DMS53 (cell line): ENCODE measurements at regions not wholly inside any gene's neighbourhood (a gene's known extent, or its start where the extent isn't known, plus 50 kb on each side); places are given as distances from the start of the nearest gene placed in this dataset.

Experiments used
- DNase-seq: peaks from one replicate; lab custom pipeline; 2025; lab: John Stamatoyannopoulos, UW

DNA sequence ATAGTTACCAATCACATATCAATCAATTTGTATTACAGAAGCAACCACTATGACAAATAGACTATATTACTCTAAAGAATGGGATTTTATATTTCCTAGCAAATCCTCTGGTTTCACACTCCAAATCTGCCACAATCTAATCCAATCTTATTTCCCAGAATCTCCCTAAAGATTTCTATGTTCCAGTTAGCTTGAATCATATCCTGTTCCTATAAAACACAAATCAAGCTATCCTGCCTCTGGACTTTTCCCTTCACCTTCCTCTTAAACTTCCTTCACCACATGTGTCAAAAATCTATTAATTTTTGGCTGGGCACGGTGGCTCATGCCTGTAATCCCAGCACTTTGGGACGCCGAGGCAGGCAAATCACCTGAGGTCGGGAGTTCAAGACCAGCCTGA lies 50.0 kb downstream of the PIK3C2A start:
- DNase-seq, result no peak

- DNase-seq, result no peak
Measured at GRCh38 chr11:17156283-17156682, 51.5 kb downstream of the PIK3C2A start.

GRCh38 chr11:17154409-17155159 lies 53.2 kb downstream of the PIK3C2A start:
- no peak for DNase-seq

DNA sequence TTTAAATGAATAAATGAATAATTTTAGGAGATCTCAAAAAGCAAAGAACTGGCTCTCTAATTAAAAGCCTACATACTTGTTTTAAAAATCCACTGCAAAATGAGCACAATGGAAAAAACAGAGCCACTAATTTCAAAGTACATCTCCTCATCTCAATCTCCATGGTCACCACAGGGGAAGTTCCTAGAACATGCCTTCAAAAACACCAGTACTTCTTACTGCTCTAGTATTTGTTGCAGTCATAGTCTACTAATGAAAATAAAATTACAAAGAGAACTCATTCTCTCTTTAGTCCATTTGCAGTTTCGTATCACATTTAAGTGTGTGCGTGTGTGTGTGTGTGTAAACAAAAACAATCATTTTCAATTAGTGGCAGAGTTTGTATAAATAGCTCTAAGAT lies 54.0 kb downstream of the PIK3C2A start:
- no peak for DNase-seq

- no peak for DNase-seq
Measured at GRCh38 chr11:17152306-17152705, 55.5 kb downstream of the PIK3C2A start.

GRCh38 chr11:17150521-17150920 lies 57.3 kb downstream of the PIK3C2A start:
- DNase-seq, result no peak

GRCh38 chr11:17148536-17148935 lies 59.2 kb downstream of the PIK3C2A start:
- no peak for DNase-seq

DNA sequence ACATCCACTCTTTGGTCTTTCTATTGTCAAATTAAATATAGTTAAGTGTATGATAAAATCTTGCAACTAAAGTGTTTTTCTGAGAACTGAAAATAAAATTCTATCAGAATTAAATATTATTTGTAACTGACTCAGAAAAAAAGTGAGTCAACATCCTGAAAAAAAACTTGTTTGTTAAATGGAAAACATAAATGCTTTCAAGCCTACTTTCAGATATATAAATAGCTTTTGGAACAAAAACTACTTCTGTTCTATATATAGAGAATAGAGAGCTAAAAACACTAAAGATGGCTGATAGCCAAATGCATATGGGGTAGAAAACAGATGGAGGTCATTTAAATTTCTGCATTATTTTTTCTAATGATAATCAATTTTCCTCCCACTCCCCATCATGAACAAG lies 61.8 kb downstream of the PIK3C2A start:
- DNase-seq, result no peak

- DNase-seq, result no peak
Measured at GRCh38 chr11:17142450-17142849, 65.0 kb upstream of the RPS13 start.

DNA sequence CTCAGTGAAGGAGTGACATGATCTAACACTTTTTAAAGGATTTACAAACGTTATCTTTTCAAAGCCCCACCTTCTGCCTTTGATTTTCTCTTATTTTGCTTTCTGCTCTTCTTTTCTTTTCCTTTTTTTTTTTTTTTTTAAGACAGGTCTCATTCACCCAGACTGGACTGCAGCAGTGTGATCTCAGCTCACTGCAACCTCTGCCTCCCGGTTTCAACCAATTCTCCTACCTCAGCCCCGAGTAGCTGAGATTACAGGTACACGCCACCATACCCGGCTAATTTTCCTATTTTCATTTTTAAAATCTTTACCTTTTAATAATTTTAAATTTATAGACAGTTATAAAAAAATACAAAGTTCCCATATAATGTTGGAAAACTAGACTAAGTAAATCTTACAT lies 63.7 kb upstream of the RPS13 start:
- DNase-seq, result no peak

DNA sequence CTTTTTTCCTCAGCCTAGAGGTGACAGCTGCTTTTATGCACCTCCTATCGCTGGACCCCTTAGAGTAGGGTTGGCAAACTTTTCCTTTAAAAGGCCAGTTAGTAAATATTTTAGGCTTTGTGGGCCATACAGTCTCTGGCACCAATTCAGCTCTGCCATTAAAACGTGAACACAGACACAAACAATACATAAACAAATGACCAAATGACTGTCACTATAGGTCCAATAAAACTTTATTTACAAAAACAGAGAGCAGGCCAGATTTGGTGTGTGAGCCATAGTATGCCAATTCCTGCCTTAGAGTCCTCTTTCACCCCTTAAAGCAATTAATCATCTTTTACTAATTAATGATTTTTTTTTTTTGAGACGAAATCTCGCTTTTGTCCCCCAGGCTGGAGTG lies 61.1 kb upstream of the RPS13 start:
- no peak for DNase-seq

DNA sequence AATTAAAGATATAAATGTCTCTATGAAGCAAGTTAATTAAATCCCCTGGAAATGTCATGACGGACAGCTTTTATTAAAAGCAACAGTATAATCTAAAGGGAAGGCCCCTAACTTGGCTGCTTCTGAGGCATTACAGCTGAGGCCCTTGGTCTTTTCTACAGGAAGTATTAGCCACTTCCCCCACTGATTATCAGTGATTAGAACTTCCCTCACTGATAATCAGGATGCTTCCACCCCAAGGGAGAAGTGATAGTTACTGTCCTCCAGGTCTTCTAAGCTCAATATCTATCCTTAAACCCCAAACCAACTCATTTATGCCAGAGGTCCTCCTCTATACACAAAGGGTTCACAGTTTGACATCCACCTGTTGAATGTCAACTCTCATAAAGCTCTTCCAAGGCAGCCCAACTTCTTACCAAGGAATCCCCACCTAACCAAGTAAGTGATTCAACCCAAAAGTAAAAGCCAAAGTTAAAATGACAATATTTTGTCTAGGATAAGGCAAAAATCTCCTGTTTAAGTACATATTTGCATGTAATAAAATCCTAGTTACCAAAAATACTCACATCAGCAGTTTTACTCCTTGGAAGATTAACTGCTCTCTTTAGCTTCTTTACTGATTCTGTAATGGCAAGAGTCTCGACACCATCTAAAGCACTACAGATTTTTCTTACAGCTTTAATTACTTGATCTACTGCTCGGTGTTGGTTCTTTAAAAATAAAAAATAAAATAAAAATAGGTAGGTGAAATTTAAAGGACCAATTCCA lies 58.6 kb upstream of the RPS13 start:
- no peak for DNase-seq

DNA sequence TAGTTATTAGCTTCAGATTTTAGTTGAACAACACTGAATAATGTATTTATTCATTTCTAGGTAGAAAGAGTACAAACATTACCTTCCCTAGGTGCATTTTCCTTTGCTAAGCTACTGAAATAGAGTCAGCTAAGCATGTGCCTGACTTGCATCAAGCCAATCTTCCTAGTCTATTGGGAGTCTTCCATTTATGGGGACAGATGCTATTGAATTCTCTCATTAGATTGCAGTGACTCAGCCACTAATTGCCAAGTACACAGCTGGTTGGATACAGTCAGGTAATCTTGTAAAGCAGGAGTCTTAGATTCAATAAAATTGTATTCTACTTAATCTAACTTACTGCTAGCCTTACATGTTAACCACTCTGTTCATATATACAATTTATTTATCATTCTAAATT lies 55.2 kb upstream of the RPS13 start:
- no peak for DNase-seq

- peak; percentile 4 for DNase-seq
Measured at GRCh38 chr11:17129003-17129402, 51.5 kb upstream of the RPS13 start.
